DND-41 (cell line): ENCODE measurements at regions not wholly inside any gene's neighbourhood (a gene's known extent, or its start where the extent isn't known, plus 50 kb on each side); places are given as distances from the start of the nearest gene placed in this dataset.

Experiments
- ATAC-seq: fragments of 200-7000 bp; cut with Tn5 transposase; 3 replicates; pipeline ENCODE4 v1.9.1; 2021; ENCODE audit warnings: low read depth; ENCODE audit not compliant: insufficient read depth
- DNase-seq: peaks from one replicate; pipeline ENCODE4 v3.0.0-alpha.2; 2020
- H2AFZ ChIP-seq: 2 replicates; pipeline ENCODE4 v1.6.0; 2012; ENCODE audit warnings: low read depth, low read length
- H3K27ac ChIP-seq: 2 replicates; pipeline ENCODE4 v1.5.1; 2012; ENCODE audit warnings: low read length, inconsistent platforms
- H3K27me3 ChIP-seq: fragments of 200-600 bp; sonication (generic); 2 replicates; pipeline ENCODE4 v1.6.0; 2012; ENCODE audit warnings: low read length, mild to moderate bottlenecking, inconsistent platforms; ENCODE audit not compliant: insufficient read depth, poor library complexity
- H3K36me3 ChIP-seq: 2 replicates; pipeline ENCODE4 v1.5.1; 2012; ENCODE audit warnings: low read length, inconsistent platforms; ENCODE audit not compliant: insufficient read depth
- H3K4me1 ChIP-seq: 2 replicates; pipeline ENCODE4 v1.5.1; 2012; ENCODE audit warnings: mild to moderate bottlenecking, low read length; ENCODE audit not compliant: insufficient read depth
- H3K4me2 ChIP-seq: 2 replicates; pipeline ENCODE4 v1.6.0; 2012; ENCODE audit warnings: mild to moderate bottlenecking, moderate library complexity, low read length, inconsistent platforms; ENCODE audit not compliant: insufficient read depth
- H3K4me3 ChIP-seq, 2 experiments: fragments of 200-600 bp in 1 of 2; shearing (Covaris generic) in 1 of 2; 2 replicates each; pipeline ENCODE4 v1.5.1; 2012 to 2016; ENCODE audit warnings: inconsistent platforms in 2 of 2, low read length in 2 of 2, mild to moderate bottlenecking in 2 of 2, low read depth in 1 of 2, moderate library complexity in 1 of 2
- H3K79me2 ChIP-seq: 2 replicates; pipeline ENCODE4 v1.6.0; 2012; ENCODE audit warnings: low read length, inconsistent platforms; ENCODE audit not compliant: insufficient read depth
- H3K9ac ChIP-seq: 2 replicates; pipeline ENCODE4 v1.6.0; 2012; ENCODE audit warnings: low read depth, mild to moderate bottlenecking, inconsistent platforms, low read length, moderate library complexity
- H3K9me3 ChIP-seq: 2 replicates; pipeline ENCODE4 v1.5.1; 2012; ENCODE audit warnings: low read length, moderate library complexity, mild to moderate bottlenecking, inconsistent platforms; ENCODE audit not compliant: insufficient read depth, severe bottlenecking
- H4K20me1 ChIP-seq: 2 replicates; pipeline ENCODE4 v1.6.0; 2012; ENCODE audit warnings: low read length; ENCODE audit not compliant: insufficient read depth
- CTCF ChIP-seq: IDR thresholded peaks from 2 replicates; pipeline ENCODE4 v1.5.1; 2012; ENCODE audit warnings: borderline replicate concordance, low read length, moderate library complexity, mild to moderate bottlenecking; ENCODE audit not compliant: poor library complexity, severe bottlenecking; ENCODE audit errors: extremely low read depth
- EZH2 ChIP-seq: IDR thresholded peaks from 3 replicates; pipeline ENCODE4 v1.6.1; 2012; ENCODE audit warnings: borderline replicate concordance, low read depth, mild to moderate bottlenecking, moderate library complexity, low read length, inconsistent platforms; ENCODE audit not compliant: severe bottlenecking

GRCh38 chr6:85245004-85245403 is 204.9 kb upstream of the NT5E start:
- TF ChIP-seq CTCF = no peak
- no peak for TF ChIP-seq EZH2

GRCh38 chr6:85241498-85242052 is 208.3 kb upstream of the NT5E start:
- ATAC-seq (no peak), DNase-seq (no peak)
- no peaks in the 10 kb centered on the region for H4K20me1 ChIP-seq
- no peaks in the 10 kb centered on the region for H3K27me3 ChIP-seq
- H3K36me3 ChIP-seq = no peaks in the 10 kb centered on the region
- no peaks in the 10 kb centered on the region for H3K4me1 ChIP-seq
- no peak overlapping the region for H2AFZ ChIP-seq
- no peaks in the 10 kb centered on the region for H3K79me2 ChIP-seq
- no peak overlapping the region for H3K9ac ChIP-seq
- TF ChIP-seq EZH2 (no peak), CTCF (no peak)
- no peak overlapping the region for H3K4me2 ChIP-seq
- no peaks in the 10 kb centered on the region for H3K9me3 ChIP-seq
- H3K4me3 ChIP-seq = no peak overlapping the region
- no peak overlapping the region for H3K27ac ChIP-seq

More at GRCh38 chr6:85245004-85245403, 204.9 kb upstream of the NT5E start:
- Histone ChIP-seq H3K9ac (no peak overlapping the region), H4K20me1 (no peaks in the 10 kb centered on the region), H3K9me3 (no peaks in the 10 kb centered on the region), H3K79me2 (no peaks in the 10 kb centered on the region), H3K4me3 (no peak overlapping the region), H2AFZ (no peak overlapping the region), H3K4me1 (no peaks in the 10 kb centered on the region), H3K27me3 (no peaks in the 10 kb centered on the region), H3K27ac (no peak overlapping the region), H3K36me3 (no peaks in the 10 kb centered on the region), H3K4me2 (no peak overlapping the region)
- DNase-seq (no peak), ATAC-seq (no peak)

- Histone ChIP-seq H2AFZ (no peak overlapping the region), H3K79me2 (no peaks in the 10 kb centered on the region), H3K9ac (no peak overlapping the region), H3K4me2 (no peak overlapping the region), H4K20me1 (no peaks in the 10 kb centered on the region), H3K27me3 (no peaks in the 10 kb centered on the region), H3K9me3 (no peaks in the 10 kb centered on the region), H3K4me3 (no peak overlapping the region), H3K4me1 (no peaks in the 10 kb centered on the region), H3K27ac (no peak overlapping the region), H3K36me3 (no peaks in the 10 kb centered on the region)
- ATAC-seq (no peak), DNase-seq (no peak)
- no peak for TF ChIP-seq EZH2
- TF ChIP-seq CTCF = no peak
These were observed 209.0 kb upstream of the NT5E start for GRCh38 chr6:85240787-85241385.
